Stimulated activated CD8-positive, alpha-beta memory T cell treated with anti-CD3 and anti-CD28 coated beads, Interleukin-4, amount 100 ng/mL, for 1 hour (primary cell): ENCODE measurements at regions not wholly inside any gene's neighbourhood (a gene's known extent, or its start where the extent isn't known, plus 50 kb on each side); places are given as distances from the start of the nearest gene placed in this dataset.
"Not testable (repeated sequence)": the region's sequence is repeated elsewhere in the genome, so short reads cannot be mapped to it uniquely, and the experiment has no call there.

Experiments
- DNase-seq, 2 donors: peaks; one replicate each; pipeline ENCODE4 v3.0.0-alpha.2; 2020; ENCODE audit warnings: low read depth in 2 of 2, low spot score in 1 of 2

DNA sequence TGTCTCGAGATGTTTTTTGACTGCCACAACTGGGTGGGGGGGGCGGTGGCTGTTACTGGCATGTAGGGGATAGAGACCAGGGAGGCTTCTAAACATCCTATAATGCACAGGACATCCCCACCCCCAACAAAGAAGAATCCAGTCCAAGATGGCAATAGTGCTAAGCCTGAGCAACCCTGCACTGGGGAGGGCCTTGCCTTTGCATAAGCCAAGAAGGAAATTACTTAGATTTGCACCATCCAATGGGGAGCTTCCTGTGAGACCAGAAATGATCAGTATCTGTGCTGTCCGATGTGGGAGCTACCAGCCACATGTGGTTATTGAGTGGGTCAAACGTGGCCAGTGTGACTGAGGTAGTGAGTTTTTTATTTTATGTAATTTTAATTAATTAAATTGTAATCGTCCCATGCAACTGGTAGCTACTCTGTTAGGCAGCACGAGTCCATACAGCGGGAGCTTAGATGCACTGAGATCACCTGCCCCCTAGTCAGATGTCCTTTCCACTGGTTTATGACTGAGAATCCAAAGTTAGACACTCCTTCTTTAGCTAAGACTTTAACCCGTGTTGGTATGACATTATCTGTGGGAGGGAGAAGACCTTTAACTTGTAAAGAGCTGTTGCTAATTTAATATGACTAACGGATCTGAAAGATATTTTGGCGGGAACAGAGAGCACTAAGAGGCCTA is 97.4 kb upstream of the NEDD9 start:
- DNase-seq: no peak

DNA sequence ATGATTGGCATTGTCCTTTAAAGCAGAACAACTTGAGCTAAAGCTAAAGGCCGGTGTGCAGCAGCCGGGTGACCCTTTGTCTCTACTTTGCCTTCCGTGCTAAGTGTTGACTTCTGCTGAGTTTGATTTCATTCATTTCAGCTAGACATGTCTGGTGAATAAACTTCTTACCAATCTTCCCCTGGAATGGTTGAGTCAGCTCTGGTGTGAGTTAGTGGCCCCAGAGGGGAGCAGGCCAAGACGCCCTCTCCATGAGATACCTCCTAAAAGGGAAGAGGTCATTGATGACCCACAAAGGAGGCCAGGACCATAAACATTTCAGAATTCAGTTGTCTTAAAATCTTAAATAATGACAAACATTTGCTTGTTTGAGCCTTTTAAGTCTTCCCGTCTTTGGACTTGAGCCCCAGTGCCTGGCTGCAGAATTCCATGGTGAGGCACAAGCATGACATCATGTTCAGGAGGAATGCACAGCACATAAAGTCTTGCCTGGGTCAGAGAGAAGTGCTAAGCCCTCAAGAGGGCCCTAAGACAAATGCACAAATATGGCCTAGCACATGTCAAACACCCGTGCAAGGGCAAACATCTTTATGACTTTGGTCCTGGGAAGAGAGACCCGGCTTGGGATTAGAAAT is 96.3 kb upstream of the NEDD9 start:
- no peak for DNase-seq

DNA sequence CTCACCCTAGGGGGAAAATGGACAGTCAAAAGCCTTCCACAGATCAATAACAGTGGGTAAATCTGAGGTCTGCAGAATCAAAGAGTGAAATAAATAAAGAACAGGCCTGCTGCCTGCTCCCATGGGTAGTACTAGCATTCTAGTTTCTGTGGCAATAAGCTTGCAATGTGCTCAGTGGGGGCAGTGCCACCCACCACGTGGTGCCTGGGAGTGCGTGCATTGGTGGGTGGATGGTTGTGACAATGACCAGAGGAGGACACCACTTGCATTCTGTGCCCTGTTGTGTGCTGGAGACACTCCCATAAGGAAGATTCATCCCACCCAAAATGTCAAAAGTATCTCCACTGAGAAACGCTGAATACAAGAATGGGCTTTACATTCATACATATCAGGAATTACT is 95.5 kb upstream of the NEDD9 start:
- no peak for DNase-seq

- DNase-seq: no peak
Measured at GRCh38 chr6:11326116-11326515, 93.6 kb upstream of the NEDD9 start.

DNA sequence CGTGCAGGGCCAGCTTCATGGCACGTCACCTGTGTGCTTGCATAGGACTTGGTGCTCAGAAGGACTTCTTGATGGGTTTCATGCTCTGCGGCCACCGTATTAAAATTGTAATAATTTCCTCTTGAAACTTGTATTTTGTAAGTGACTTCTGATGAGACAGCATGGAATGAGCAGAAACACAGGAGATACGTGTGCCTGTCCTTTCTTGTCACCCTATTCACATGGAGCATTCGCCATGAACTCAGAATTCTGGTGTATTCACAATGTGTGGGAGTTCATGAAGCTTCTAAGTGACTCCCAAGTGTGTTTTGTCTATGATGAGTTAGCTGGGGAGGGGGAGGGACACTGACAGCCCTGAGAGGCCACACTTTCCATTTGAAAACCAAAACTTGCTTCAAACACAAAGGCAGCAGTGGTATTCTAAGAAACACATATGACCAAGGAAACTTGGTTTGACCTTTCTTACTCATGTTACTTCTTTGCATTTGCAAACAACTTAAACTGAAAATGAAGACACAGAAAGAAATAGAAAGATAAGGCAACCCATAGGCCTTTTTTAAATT is 92.1 kb upstream of the NEDD9 start:
- DNase-seq: no peak

- no peak for DNase-seq
Measured at GRCh38 chr6:11323666-11324452, 91.4 kb upstream of the NEDD9 start.

DNA sequence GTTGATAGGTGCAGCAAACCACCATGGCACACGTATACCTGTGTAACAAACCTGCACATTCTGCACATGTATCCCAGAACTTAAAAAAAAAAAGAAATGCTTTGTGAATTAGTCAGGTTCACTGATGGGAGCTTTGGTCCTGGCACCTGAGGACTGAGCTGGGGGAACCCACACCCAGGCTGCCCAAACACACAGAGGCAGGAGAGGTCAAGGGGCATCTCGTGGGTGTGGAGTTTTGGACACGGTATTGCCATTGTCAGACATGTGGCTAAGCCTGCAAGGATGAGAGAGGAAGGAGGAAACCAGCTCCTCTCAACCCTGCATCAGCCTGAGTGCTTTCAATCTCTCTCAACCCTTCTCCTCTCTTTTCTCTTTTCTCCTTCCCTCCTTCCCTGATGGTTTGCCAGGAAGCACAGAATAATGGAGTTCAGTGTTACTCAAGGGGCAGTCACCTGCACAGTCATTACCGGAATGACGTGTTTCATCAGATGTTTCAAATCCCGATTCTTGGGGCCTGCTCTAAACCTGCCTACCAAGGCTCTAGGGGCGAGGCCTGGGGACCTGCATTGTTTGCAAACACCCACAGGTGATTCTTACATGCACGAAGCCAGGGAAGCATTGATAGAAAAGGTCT is 89.9 kb upstream of the NEDD9 start:
- no peak for DNase-seq

DNA sequence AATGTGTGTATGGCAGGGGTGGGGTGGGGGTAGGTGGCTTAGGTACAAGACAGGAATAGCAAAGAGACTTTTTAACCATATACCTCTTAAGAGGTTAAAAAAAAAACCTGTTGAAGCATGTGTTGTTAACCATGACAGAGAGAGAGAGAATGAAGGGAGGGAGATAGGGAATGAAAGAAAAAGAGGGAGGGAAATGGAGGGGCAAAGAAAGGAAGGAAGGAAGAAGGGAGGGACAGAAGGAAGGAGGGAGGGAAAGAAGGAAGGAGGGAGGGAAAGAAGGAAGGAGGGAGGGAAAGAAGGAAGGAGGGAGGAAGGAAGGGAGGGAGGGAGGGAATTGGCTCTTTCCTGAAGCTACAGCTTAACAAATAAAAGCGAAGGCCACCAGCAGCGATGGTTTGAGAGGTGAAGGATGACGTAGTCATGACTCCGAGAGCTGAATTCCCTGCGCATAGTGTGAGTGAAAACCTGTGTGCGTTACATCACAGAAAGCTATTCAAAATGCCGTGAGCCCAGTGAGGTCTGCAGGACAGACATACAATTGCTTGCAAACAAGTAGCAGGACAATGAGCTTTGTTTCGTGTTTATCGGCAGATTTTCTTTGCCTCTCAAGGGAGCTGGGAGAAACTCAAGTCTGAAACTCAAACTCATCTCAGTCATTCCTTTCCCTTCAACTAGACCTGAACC is 88.6 kb upstream of the NEDD9 start:
- DNase-seq: no peak

GRCh38 chr6:11318835-11319813 is 86.7 kb upstream of the NEDD9 start:
- DNase-seq: no peak

- DNase-seq: peak; percentile 18 to 32
Measured at GRCh38 chr6:11317885-11318771, 85.7 kb upstream of the NEDD9 start.

GRCh38 chr6:11315743-11316437 is 83.4 kb upstream of the NEDD9 start:
- no peak for DNase-seq

DNA sequence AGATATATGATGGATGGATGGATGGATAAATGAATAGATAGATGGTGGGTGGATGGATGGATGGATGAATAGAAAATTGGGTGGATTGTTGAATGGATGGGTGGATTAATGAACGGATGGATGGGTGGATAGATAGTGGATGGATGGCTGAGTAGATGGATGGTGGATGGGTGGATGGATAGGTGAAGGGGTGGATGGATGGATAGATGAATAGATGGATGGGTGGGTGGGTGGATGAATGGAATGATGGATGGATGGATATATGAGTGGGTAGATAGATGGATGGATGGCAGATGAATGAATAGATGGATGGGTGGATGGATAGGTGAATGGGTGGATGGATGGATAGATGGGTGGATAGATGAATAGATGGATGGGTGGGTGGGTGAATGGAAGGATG is 80.7 kb upstream of the NEDD9 start:
- no peak for DNase-seq

- no peak for DNase-seq
Measured at GRCh38 chr6:11311970-11312369, 79.5 kb upstream of the NEDD9 start.

DNA sequence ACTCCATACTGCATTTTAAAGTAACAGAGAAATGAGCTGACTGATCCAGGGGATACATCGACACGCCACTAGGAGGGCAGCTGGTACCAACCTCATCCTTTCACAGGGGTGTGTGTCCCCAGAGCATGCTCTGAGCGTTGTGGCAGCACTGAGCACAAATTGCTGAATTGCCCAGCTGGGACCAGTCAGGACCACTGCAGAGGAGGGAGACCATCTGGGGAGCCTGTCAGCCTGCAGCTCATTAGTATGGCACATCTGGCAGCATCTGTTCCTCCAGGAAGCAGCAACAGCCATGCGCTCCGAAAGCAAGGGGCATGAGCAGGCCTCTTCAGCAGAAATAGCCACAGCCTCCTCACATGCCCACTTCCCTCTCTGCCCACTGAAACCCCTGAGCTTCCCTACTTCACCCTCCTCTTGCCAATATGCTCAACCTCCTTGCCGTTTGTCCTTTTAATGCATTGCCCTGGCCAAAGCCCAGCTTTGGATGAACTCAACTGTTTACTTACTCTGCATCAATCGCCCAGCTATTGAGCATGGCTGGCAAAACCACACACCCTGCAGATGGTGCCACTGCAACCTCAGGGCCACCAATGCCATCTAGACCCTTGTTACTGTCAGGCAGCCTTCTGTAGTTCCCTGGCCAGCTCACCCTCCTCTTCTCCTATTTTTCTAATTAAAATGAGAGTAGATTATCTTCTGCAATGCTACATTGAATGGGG is 77.6 kb upstream of the NEDD9 start:
- DNase-seq: no peak

DNA sequence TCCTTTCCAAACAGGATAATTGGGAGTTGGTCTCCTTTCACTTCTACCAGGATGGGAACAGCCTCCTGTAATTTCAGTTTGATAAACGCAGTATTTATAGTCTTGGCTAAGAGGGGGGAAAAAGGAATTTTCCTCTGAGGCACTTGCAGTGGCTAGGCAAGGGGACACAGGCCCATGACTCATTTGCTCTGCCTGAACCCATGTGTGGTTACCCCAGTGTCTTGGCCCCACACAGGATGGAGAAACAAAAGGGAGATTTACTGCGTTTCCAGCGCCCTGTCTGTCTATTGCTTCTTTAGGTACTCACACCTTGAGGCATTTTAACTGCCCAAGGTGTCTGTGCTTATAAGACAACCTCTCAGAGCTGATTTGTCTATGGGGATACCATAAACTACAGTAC is 74.8 kb upstream of the NEDD9 start:
- DNase-seq: no peak

- no peak for DNase-seq
Measured at GRCh38 chr6:11304946-11305345, 72.5 kb upstream of the NEDD9 start.

GRCh38 chr6:11299876-11300428 is 67.5 kb upstream of the NEDD9 start:
- not testable (repeated sequence) for DNase-seq
